C4-2B (cell line): ENCODE measurements at regions not wholly inside any gene's neighbourhood (a gene's known extent, or its start where the extent isn't known, plus 50 kb on each side); places are given as distances from the start of the nearest gene placed in this dataset.

ENCODE experiments used
- H3K27ac ChIP-seq: fragments of 450-650 bp; 2 replicates; pipeline ENCODE4 v1.5.1; 2017
- CTCF ChIP-seq: fragments of 450-650 bp; conservative IDR thresholded peaks from 2 replicates; pipeline ENCODE4 v1.5.1; 2017; ENCODE audit warnings: mild to moderate bottlenecking
- ZFX ChIP-seq: fragments of 450-650 bp; IDR thresholded peaks from 2 replicates; pipeline ENCODE4 v1.6.1; 2017

DNA sequence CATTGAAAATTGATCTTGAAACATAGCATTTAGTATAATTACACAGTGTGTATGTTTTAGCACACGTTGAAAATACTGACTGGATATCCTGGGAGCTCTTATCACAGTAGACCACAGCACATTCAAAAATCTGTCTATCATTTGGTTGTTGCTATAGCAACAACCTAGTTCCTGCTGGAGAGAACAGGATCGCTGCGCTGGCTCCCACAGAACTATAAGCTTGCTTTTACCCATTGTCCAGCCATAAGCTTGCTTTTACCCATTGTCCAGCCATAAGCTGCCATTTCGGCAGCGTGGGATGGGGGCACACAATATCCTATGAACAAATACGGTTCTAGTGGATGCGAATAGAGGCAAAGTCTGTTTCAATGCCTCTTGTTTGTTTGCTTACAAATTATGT, 70.4 kb upstream of the ST6GAL2 start:
- no peak overlapping the region for H3K27ac ChIP-seq
- no peak for TF ChIP-seq CTCF
- TF ChIP-seq ZFX: no peak

DNA sequence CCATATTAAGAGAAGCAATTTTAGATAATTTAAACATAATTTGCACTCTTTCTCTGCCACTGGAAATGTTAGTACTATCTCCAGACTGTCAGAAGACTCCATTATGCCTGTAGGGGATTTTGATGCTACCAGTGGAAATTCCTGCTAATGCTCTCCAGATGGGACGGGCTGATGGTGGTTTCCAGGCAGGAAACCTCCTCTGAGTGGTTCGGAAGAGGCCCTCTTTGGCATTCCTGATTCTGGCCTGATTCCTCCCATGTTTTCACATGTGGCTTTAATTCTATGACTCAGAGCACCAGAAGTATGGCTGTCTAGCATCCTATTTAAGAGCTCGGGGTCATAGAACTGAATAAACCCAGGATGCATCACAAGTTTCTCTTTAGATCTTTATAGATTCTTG, 70.9 kb upstream of the ST6GAL2 start:
- TF ChIP-seq CTCF: no peak
- TF ChIP-seq ZFX: no peak
- no peak overlapping the region for H3K27ac ChIP-seq

- TF ChIP-seq ZFX: no peak
- TF ChIP-seq CTCF: no peak
- H3K27ac ChIP-seq: no peak overlapping the region
These were observed 74.2 kb upstream of the ST6GAL2 start for GRCh38 chr2:106959975-106960682.

- H3K27ac ChIP-seq: no peak overlapping the region
- TF ChIP-seq ZFX (no peak), CTCF (no peak)
These were observed 74.8 kb upstream of the ST6GAL2 start for GRCh38 chr2:106960683-106961161.

DNA sequence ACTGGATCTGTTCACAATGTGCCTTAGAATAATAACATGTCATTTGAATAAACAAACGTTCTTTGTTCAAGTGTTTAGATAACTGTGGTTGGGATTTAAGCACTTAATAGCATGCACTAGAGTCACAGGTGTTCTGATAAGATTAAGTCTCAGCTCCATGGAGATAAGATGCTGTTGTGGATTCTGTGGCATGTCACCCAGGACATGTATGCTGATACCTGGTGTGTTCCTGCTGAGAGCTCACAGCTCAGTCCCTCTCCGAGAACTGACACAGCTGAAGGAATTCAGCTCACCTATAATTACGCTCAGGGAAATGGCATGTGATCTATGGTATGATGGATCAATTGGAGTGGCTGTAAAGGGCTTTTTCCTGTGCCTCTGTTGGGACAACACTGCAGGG, 75.4 kb upstream of the ST6GAL2 start:
- TF ChIP-seq CTCF: no peak
- no peak for TF ChIP-seq ZFX
- H3K27ac ChIP-seq: no peak overlapping the region

GRCh38 chr2:106963156-106963555, 77.2 kb upstream of the ST6GAL2 start:
- no peak overlapping the region for H3K27ac ChIP-seq
- TF ChIP-seq CTCF (no peak), ZFX (no peak)

GRCh38 chr2:106963893-106964292, 77.9 kb upstream of the ST6GAL2 start:
- H3K27ac ChIP-seq: no peak overlapping the region
- TF ChIP-seq ZFX: no peak
- no peak for TF ChIP-seq CTCF
